HepG2 (cell line): ENCODE measurements at regions not wholly inside any gene's neighbourhood (a gene's known extent, or its start where the extent isn't known, plus 50 kb on each side); places are given as distances from the start of the nearest gene placed in this dataset.

Source experiments
- ATAC-seq: fragments of 200-7000 bp; cut with Tn5 transposase; 3 replicates; pipeline ENCODE4 v1.9.1; 2020; ENCODE audit warnings: mild to moderate bottlenecking, moderate library complexity
- BruUV-seq: library from RNA; stranded (reverse); fragments of 400-500 nt; replicated peaks from 2 replicates; lab custom pipeline; 2021; lab: Mats Ljungman, UMichigan
- CTCF ChIA-PET: fragments of 300-600 bp; formaldehyde crosslinking; extraction: SDS; loops from one replicate; lab custom pipeline; 2021; ENCODE audit warnings: low total read pairs, inconsistent platforms, low intra/inter-chr PET ratio; lab: Yijun Ruan, JAX
- POLR2A ChIA-PET: fragments of 350-600 bp; sonication (Branson Sonifier 250); formaldehyde crosslinking; loops from one replicate; lab custom pipeline; 2020; ENCODE audit warnings: antibody characterized with exemption, inconsistent platforms; lab: Yijun Ruan, JAX
- DNase-seq: peaks from one replicate; pipeline ENCODE4 v3.0.0-alpha.2; 2015; ENCODE audit warnings: low spot score
- FAIRE-seq: peaks from 3 replicates; lab custom pipeline; 2011; peaks lifted over from hg19 to GRCh38; lab: Jason Lieb, UNC
- H2AFZ ChIP-seq: one replicate; pipeline ENCODE4 v1.6.1; 2011; ENCODE audit warnings: low read length, inconsistent platforms
- H3K27ac ChIP-seq: fragments of 300-600 bp; 3 replicates; pipeline ENCODE4 v1.8.0; 2011; ENCODE audit warnings: mixed run types, mild to moderate bottlenecking, mixed read lengths, low read length, inconsistent platforms; ENCODE audit not compliant: insufficient read depth; ENCODE audit errors: extremely low read length
- H3K27me3 ChIP-seq, 2 experiments: fragments of 200-600 bp in 1 of 2; 2 replicates in 1 of 2; 3 replicates in 1 of 2; pipeline versions ENCODE4 v1.6.0 to v1.8.0; 2011; ENCODE audit warnings: low read length in 2 of 2, mild to moderate bottlenecking in 2 of 2, moderate library complexity in 2 of 2, inconsistent platforms in 1 of 2; ENCODE audit not compliant: insufficient read depth in 2 of 2, control insufficient read depth in 1 of 2
- H3K36me3 ChIP-seq, 2 experiments: fragments of 200-600 bp in 1 of 2; replicated peaks in 1 of 2; 2 replicates in 1 of 2; 3 replicates in 1 of 2; pipeline versions ENCODE4 v1.5.1 to v1.8.0; 2011; ENCODE audit warnings: low read length in 2 of 2, inconsistent platforms in 1 of 2; ENCODE audit not compliant: insufficient read depth in 2 of 2, control insufficient read depth in 1 of 2
- H3K4me1 ChIP-seq: 2 replicates; pipeline ENCODE4 v1.5.1; 2012; ENCODE audit warnings: low read length, inconsistent platforms; ENCODE audit not compliant: insufficient read depth
- H3K4me2 ChIP-seq: 2 replicates; pipeline ENCODE4 v1.6.0; 2011; ENCODE audit warnings: low read depth, low read length, inconsistent platforms
- H3K4me3 ChIP-seq, 3 experiments: fragments of 200-600 bp in 1 of 3; sonication (generic), shearing (Covaris generic) in 1 of 3; replicated peaks in 1 of 3; 2 replicates each; pipeline ENCODE4 v1.5.1; 2011 to 2016; ENCODE audit warnings: low read length in 3 of 3, inconsistent platforms in 2 of 3, low read depth in 2 of 3, mild to moderate bottlenecking in 2 of 3, control low read depth in 1 of 3, mixed read lengths in 1 of 3; ENCODE audit not compliant: insufficient read depth in 1 of 3
- H3K79me2 ChIP-seq: one replicate; pipeline ENCODE4 v1.6.1; 2011; ENCODE audit warnings: low read length, inconsistent platforms; ENCODE audit not compliant: insufficient read depth
- H3K9ac ChIP-seq: 2 replicates; pipeline ENCODE4 v1.6.0; 2011; ENCODE audit warnings: mild to moderate bottlenecking, low read depth, low read length, inconsistent platforms; ENCODE audit not compliant: insufficient read depth
- H3K9me3 ChIP-seq: 2 replicates; pipeline ENCODE4 v1.5.1; 2012; ENCODE audit warnings: mild to moderate bottlenecking, low read length
- H4K20me1 ChIP-seq: 2 replicates; pipeline ENCODE4 v1.6.0; 2011; ENCODE audit warnings: inconsistent platforms, mild to moderate bottlenecking, low read length, moderate library complexity; ENCODE audit not compliant: insufficient read depth
- CREM ChIP-seq, 2 experiments: sonication (generic) in 1 of 2; formaldehyde crosslinking in 1 of 2; IDR thresholded peaks; 2 replicates each; pipeline versions ENCODE4 v1.4.0 to v1.6.1; 2016 to 2020; ENCODE audit warnings: antibody characterized with exemption in 1 of 2, mild to moderate bottlenecking in 1 of 2, missing genetic modification reagents in 1 of 2
- HDAC1 ChIP-seq: sonication (generic); formaldehyde crosslinking; IDR thresholded peaks from 2 replicates; pipeline ENCODE4 v1.5.1; 2020; ENCODE audit warnings: mild to moderate bottlenecking, missing genetic modification reagents
- HMG20B ChIP-seq: conservative IDR thresholded peaks from 2 replicates; pipeline ENCODE4 v1.6.1; 2016; ENCODE audit warnings: missing genetic modification reagents, missing compliant biosample characterization
- MIXL1 ChIP-seq: IDR thresholded peaks from 2 replicates; pipeline ENCODE4 v1.6.1; 2016
- POLR2AphosphoS2 ChIP-seq: IDR thresholded peaks from 2 replicates; pipeline ENCODE4 v1.6.1; 2011; ENCODE audit warnings: low read depth, low read length, improper control_type of control experiment
- SIN3A ChIP-seq: IDR thresholded peaks from 2 replicates; pipeline ENCODE4 v1.6.1; 2011; ENCODE audit warnings: low read depth, mild to moderate bottlenecking, control low read depth, low read length, borderline replicate concordance
- ZBTB10 ChIP-seq: sonication (generic); formaldehyde crosslinking; IDR thresholded peaks from 2 replicates; pipeline ENCODE4 v1.4.0; 2020; ENCODE audit warnings: missing genetic modification reagents, borderline replicate concordance
- ZBTB40 ChIP-seq, 2 experiments: fragments of 450-650 bp in 1 of 2; sonication (generic) in 1 of 2; formaldehyde crosslinking in 1 of 2; IDR thresholded peaks; 2 replicates each; pipeline versions ENCODE4 v1.6.1 to v1.8.0; 2016 to 2022; ENCODE audit warnings: antibody characterized with exemption in 1 of 2, mild to moderate bottlenecking in 1 of 2, missing genetic modification reagents in 1 of 2
- ZFP90 ChIP-seq: sonication (generic); formaldehyde crosslinking; IDR thresholded peaks from 2 replicates; pipeline ENCODE4 v1.8.0; 2022; ENCODE audit warnings: missing genetic modification reagents, mild to moderate bottlenecking, inconsistent platforms, borderline replicate concordance
- ZNF18 ChIP-seq: sonication (generic); formaldehyde crosslinking; IDR thresholded peaks from 2 replicates; pipeline ENCODE4 v1.8.0; 2022; ENCODE audit warnings: mild to moderate bottlenecking, missing genetic modification reagents; ENCODE audit not compliant: insufficient replicate concordance
- WGBS: methylation state at CpG from one replicate; pipeline ENCODE4 v1.1.6; 2017; ENCODE audit warnings: low lambda C conversion rate; 5-methylcytosine and 5-hydroxymethylcytosine counted together
- in situ Hi-C: cut with HindIII; loops from 2 replicates; pipeline ENCODE4 v1.10.0; 2017; ENCODE audit warnings: low pct_unique_long_range_greater_than_20kb; ENCODE audit not compliant: extremely low pct_ligation_motif_present
- intact Hi-C: fragments of 100-400 bp; cut with micrococcal nuclease; formaldehyde crosslinking; loops from one replicate; pipeline ENCODE4 v1.10.0; 2022; ENCODE audit not compliant: unreplicated experiment

GRCh38 chr5:6829150-6829784 is 116.0 kb downstream of the TENT4A start:
- Histone ChIP-seq H3K4me2 (no peak overlapping the region), H3K36me3 (no peaks in the 10 kb centered on the region), H3K9ac (no peak overlapping the region), H3K9me3 (0 out of 2 replicates have a peak, but pooled peaks cover 4% of the 10 kb centered on the region), H3K4me3 (no peak overlapping the region), H2AFZ (no peak overlapping the region), H3K27ac (no peak overlapping the region), H3K4me1 (no peaks in the 10 kb centered on the region), H3K27me3 (peaks cover 0 to 7% of the 10 kb centered on the region in 2 experiments; a peak in 2 of 5 replicates), H4K20me1 (no peaks in the 10 kb centered on the region), H3K79me2 (no peaks in the 10 kb centered on the region)
- ChIA-PET POLR2A (no interaction called here), CTCF (no interaction called here)
- DNase-seq = no peak
- BruUV-seq = no TSS peak
- FAIRE-seq = no peak
- 8% methylated on average over 5 of the region's 5 CpGs for WGBS
- ATAC-seq = no peak
- in situ Hi-C loops = no loop called here
- intact Hi-C loops = no loop called here
- TF ChIP-seq CREM (IDR thresholded peaks at IDR 0.05) (no peak), CREM (CRISPR knock-in tag; IDR thresholded peaks at IDR 0.05) (no peak), ZNF18 (CRISPR knock-in tag) (no peak), POLR2AphosphoS2 (no peak), MIXL1 (CRISPR knock-in tag) (no peak), HDAC1 (CRISPR knock-in tag) (no peak), ZBTB40 (IDR thresholded peaks at IDR 0.05) (no peak), ZBTB40 (CRISPR knock-in tag; IDR thresholded peaks at IDR 0.05) (no peak), ZFP90 (CRISPR knock-in tag) (no peak), ZBTB10 (CRISPR knock-in tag) (no peak), SIN3A (no peak), HMG20B (CRISPR knock-in tag) (no peak)
